K562 (cell line): ENCODE measurements at regions not wholly inside any gene's neighbourhood (a gene's known extent, or its start where the extent isn't known, plus 50 kb on each side); places are given as distances from the start of the nearest gene placed in this dataset.

Experiments used
- ATAC-seq: fragments of 200-7000 bp; cut with Tn5 transposase; 3 replicates; pipeline ENCODE4 v1.9.1; 2020; ENCODE audit warnings: moderate library complexity
- BruUV-seq: library from RNA; stranded (reverse); fragments of 400-500 nt; replicated peaks from 2 replicates; lab custom pipeline; 2021; lab: Mats Ljungman, UMichigan
- CTCF ChIA-PET: fragments of 300-600 bp; formaldehyde crosslinking; extraction: SDS; loops from one replicate; lab custom pipeline; 2021; ENCODE audit warnings: low intra/inter-chr PET ratio; lab: Yijun Ruan, JAX
- POLR2A ChIA-PET: fragments of 300-600, 350-650 bp; sonication (Branson Sonifier 250); formaldehyde crosslinking; extraction: SDS; loops from one replicate; lab custom pipeline; 2021; ENCODE audit warnings: antibody characterized with exemption, inconsistent platforms; lab: Yijun Ruan, JAX
- DNase-seq, 4 experiments: peaks; one replicate each; pipeline versions ENCODE4 v3.0.0 to v3.0.0-alpha.2; 2011 to 2018; ENCODE audit warnings: low spot score in 3 of 4, mixed read lengths in 3 of 4; ENCODE audit errors: extremely low read depth in 1 of 4
- FAIRE-seq: peaks from 2 replicates; lab custom pipeline; 2011; peaks lifted over from hg19 to GRCh38; lab: Jason Lieb, UNC
- H2AFZ ChIP-seq: 2 replicates; pipeline ENCODE4 v1.6.0; 2011; ENCODE audit warnings: low read depth, low read length, control low read depth, inconsistent platforms
- H3K27ac ChIP-seq: fragments of 200-600 bp; 3 replicates; pipeline ENCODE4 v1.8.0; 2011; ENCODE audit warnings: low read depth, mild to moderate bottlenecking, control low read depth, inconsistent platforms, low read length, moderate library complexity, mixed read lengths; ENCODE audit errors: extremely low read depth
- H3K27me3 ChIP-seq, 2 experiments: fragments of 300-600 bp in 1 of 2; 2 replicates in 1 of 2; 3 replicates in 1 of 2; pipeline versions ENCODE4 v1.6.0 to v1.8.0; 2011; ENCODE audit warnings: inconsistent platforms in 2 of 2, low read length in 2 of 2, mild to moderate bottlenecking in 1 of 2, mixed read lengths in 1 of 2, moderate library complexity in 1 of 2; ENCODE audit not compliant: control insufficient read depth in 2 of 2, insufficient read depth in 2 of 2
- H3K36me3 ChIP-seq: fragments of 300-600 bp; 3 replicates; pipeline ENCODE4 v1.8.0; 2011; ENCODE audit warnings: mild to moderate bottlenecking, low read length, inconsistent platforms; ENCODE audit not compliant: control insufficient read depth, insufficient read depth
- H3K4me1 ChIP-seq, 2 experiments: fragments of 200-600 bp in 1 of 2; replicated peaks in 1 of 2; 2 replicates in 1 of 2; 3 replicates in 1 of 2; pipeline versions ENCODE4 v1.5.1 to v1.8.0; 2011; ENCODE audit warnings: inconsistent platforms in 2 of 2, low read length in 2 of 2, mild to moderate bottlenecking in 1 of 2, mixed read lengths in 1 of 2, moderate library complexity in 1 of 2; ENCODE audit not compliant: control insufficient read depth in 2 of 2, insufficient read depth in 2 of 2
- H3K4me2 ChIP-seq: 2 replicates; pipeline ENCODE4 v1.6.1; 2011; ENCODE audit warnings: low read length, control low read depth, inconsistent platforms, mixed read lengths; ENCODE audit not compliant: insufficient read depth
- H3K4me3 ChIP-seq: fragments of 200-600 bp; sonication (generic), shearing (Covaris generic); 2 replicates; pipeline ENCODE4 v1.5.1; 2016; ENCODE audit warnings: control low read depth, inconsistent platforms
- H3K79me2 ChIP-seq: fragments of 200-600 bp; 3 replicates; pipeline ENCODE4 v1.8.0; 2011; ENCODE audit warnings: low read length, inconsistent platforms; ENCODE audit not compliant: control insufficient read depth, insufficient read depth
- H3K9ac ChIP-seq, 2 experiments: 2 replicates each; pipeline versions ENCODE4 v1.6.0 to v1.6.1; 2011; ENCODE audit warnings: low read depth in 2 of 2, low read length in 2 of 2, control low read depth in 1 of 2, inconsistent platforms in 1 of 2, mild to moderate bottlenecking in 1 of 2, mixed read lengths in 1 of 2; ENCODE audit not compliant: insufficient read depth in 1 of 2
- H3K9me1 ChIP-seq: one replicate; pipeline ENCODE4 v1.6.0; 2011; ENCODE audit warnings: inconsistent platforms, mild to moderate bottlenecking, low read length, moderate library complexity; ENCODE audit not compliant: control insufficient read depth, insufficient read depth
- H3K9me3 ChIP-seq: replicated peaks from 2 replicates; pipeline ENCODE4 v1.5.1; 2011; ENCODE audit warnings: low read depth, low read length, inconsistent platforms; ENCODE audit not compliant: control insufficient read depth, insufficient read depth
- H4K20me1 ChIP-seq: replicated peaks from 2 replicates; pipeline ENCODE4 v1.6.1; 2011; ENCODE audit warnings: low read length, inconsistent platforms, mixed read lengths; ENCODE audit not compliant: control insufficient read depth, insufficient read depth
- DDX20 ChIP-seq: fragments of 450-650 bp; IDR thresholded peaks from 2 replicates; pipeline ENCODE4 v1.6.1; 2016; ENCODE audit warnings: missing genetic modification characterization, low read depth, mild to moderate bottlenecking, missing compliant biosample characterization, moderate library complexity
- EWSR1 ChIP-seq: fragments of 450-650 bp; IDR thresholded peaks from 2 replicates; pipeline ENCODE4 v1.6.1; 2018; ENCODE audit warnings: borderline replicate concordance, mild to moderate bottlenecking, low read depth, moderate library complexity; ENCODE audit not compliant: partially characterized antibody
- GTF3C2 ChIP-seq: IDR thresholded peaks from 3 replicates; pipeline ENCODE4 v1.6.1; 2011; ENCODE audit warnings: borderline replicate concordance, mild to moderate bottlenecking, moderate library complexity; ENCODE audit not compliant: insufficient read length; ENCODE audit errors: extremely low read depth
- NCOR1 ChIP-seq: fragments of 450-650 bp; IDR thresholded peaks from 2 replicates; pipeline ENCODE4 v1.6.1; 2016; ENCODE audit warnings: mild to moderate bottlenecking, moderate library complexity
- PRMT5 ChIP-seq: sonication (generic); formaldehyde crosslinking; IDR thresholded peaks from 2 replicates; pipeline ENCODE4 v1.5.0; 2020; ENCODE audit warnings: missing genetic modification reagents
- TEAD1 ChIP-seq, 2 experiments: fragments of 450-650 bp in 1 of 2; sonication (generic) in 1 of 2; formaldehyde crosslinking; IDR thresholded peaks; 2 replicates each; pipeline versions ENCODE4 v1.4.0 to v1.8.0; 2020 to 2022; ENCODE audit warnings: mild to moderate bottlenecking in 2 of 2, missing genetic modification reagents in 1 of 2
- ZBTB9 ChIP-seq: fragments of 450-650 bp; formaldehyde crosslinking; IDR thresholded peaks from 2 replicates; pipeline ENCODE4 v1.4.0; 2020; ENCODE audit warnings: mild to moderate bottlenecking, moderate library complexity
- WGBS: fragments of 100-300 bp; shearing (Covaris generic); methylation state at CpG from one replicate; pipeline ENCODE4 v1.1.6; 2016; ENCODE audit warnings: low coverage, mixed read lengths; ENCODE audit not compliant: insufficient coverage; ENCODE audit errors: missing lambda C conversion rate; 5-methylcytosine and 5-hydroxymethylcytosine counted together
- in situ Hi-C: fragments of 300-500 bp; cut with MboI; formaldehyde crosslinking; loops from 4 replicates; pipeline ENCODE4 v1.15.0; 2018; ENCODE audit warnings: inconsistent platforms, mixed read lengths
- intact Hi-C: fragments of 100-400 bp; cut with micrococcal nuclease; formaldehyde crosslinking; loops from 2 replicates; pipeline ENCODE4 v1.14.2; 2022

- ATAC-seq: no peak
Measured at GRCh38 chr1:209388358-209388757, 195.2 kb upstream of the CAMK1G start.

More at GRCh38 chr1:209388358-209388757, 195.2 kb upstream of the CAMK1G start:
- in situ Hi-C loops: no loop called here
- Histone ChIP-seq H2AFZ (no peak overlapping the region), H3K9me3 (no peaks in the 10 kb centered on the region), H3K27me3 (no peaks in the 10 kb centered on the region), H4K20me1 (no peaks in the 10 kb centered on the region), H3K4me1 (no peaks in the 10 kb centered on the region), H3K9ac (no peak overlapping the region), H3K4me3 (no peak overlapping the region), H3K4me2 (no peak overlapping the region), H3K79me2 (no peaks in the 10 kb centered on the region), H3K9me1 (no peaks in the 10 kb centered on the region), H3K36me3 (no peaks in the 10 kb centered on the region), H3K27ac (no peak overlapping the region)
- intact Hi-C loops: no loop called here
- TF ChIP-seq TEAD1 (CRISPR knock-in tag; IDR thresholded peaks at IDR 0.05): no peak
- no peak for TF ChIP-seq DDX20 (tag)
- TF ChIP-seq PRMT5 (CRISPR knock-in tag): no peak
- no peak for TF ChIP-seq EWSR1
- TF ChIP-seq NCOR1: no peak
- no peak for TF ChIP-seq ZBTB9 (CRISPR knock-in tag)
- TF ChIP-seq GTF3C2: no peak
- DNase-seq: no peak
- 0% methylated on average over 1 of the region's 1 CpG for WGBS
- POLR2A ChIA-PET: interaction anchor here (0.7 kb wide), 1 partner anchor 340 kb away, joined by 4 read pairs; no protein-coding TSS in a partner anchor
- CTCF ChIA-PET: no interaction called here
- no TSS peak for BruUV-seq
- no peak for FAIRE-seq
